GM12864 (cell line): ENCODE measurements at regions not wholly inside any gene's neighbourhood (a gene's known extent, or its start where the extent isn't known, plus 50 kb on each side); places are given as distances from the start of the nearest gene placed in this dataset.
"Not testable (repeated sequence)": the region's sequence is repeated elsewhere in the genome, so short reads cannot be mapped to it uniquely, and the experiment has no call there.

Experiments used
- DNase-seq: peaks from one replicate; pipeline ENCODE4 v3.0.0-alpha.2; 2011; ENCODE audit warnings: low read depth
- H3K4me3 ChIP-seq: 2 replicates; pipeline ENCODE4 v1.5.1; 2011; ENCODE audit warnings: mild to moderate bottlenecking, low read depth, low read length, control low read depth
- CTCF ChIP-seq: IDR thresholded peaks from 2 replicates; pipeline ENCODE4 v1.5.1; 2011; ENCODE audit warnings: low read depth, mild to moderate bottlenecking, moderate library complexity, low read length, control low read depth, inconsistent platforms; ENCODE audit errors: missing control alignments

DNA sequence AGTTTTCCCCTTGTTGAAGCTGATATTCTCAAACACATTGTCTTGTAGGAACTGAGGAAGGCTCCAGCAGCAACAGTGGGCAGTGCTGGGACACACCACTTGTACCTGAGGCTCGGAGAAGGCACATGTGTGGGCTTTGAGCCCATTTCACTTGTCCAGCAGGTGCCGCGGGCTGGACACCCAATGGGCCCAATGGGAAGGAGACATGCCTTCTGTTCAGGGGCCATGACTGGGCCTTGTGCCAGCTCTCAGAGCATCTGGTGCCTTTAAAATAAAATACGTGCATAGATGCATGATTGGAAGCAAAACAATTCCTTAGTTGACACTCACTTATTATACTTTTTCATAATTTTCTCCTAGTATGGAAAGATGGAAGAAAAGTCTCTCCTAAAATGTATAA, 334.2 kb downstream of the KLF13 start:
- no peak for DNase-seq
- no peak overlapping the region for H3K4me3 ChIP-seq
- no peak for TF ChIP-seq CTCF

DNA sequence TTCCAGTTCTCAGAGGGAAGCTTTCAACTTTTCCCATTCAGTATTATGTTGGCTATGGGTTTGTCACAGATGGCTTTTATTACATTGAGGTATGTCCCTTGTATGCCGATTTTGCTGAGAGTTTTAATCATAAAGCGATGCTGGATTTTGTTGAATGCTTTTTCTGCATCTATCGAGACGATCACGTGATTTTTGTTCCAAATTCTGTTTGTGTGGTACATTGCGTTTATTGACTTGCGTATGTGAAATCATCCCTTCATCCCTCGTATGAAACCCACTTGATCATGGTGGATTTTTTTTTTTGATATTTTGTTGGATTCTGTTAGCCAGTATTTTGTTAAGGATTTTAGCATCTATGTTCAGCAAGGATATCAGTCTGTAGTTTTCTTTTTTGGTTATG, 339.1 kb downstream of the KLF13 start:
- DNase-seq, H3K4me3 ChIP-seq: not testable (repeated sequence)

DNA sequence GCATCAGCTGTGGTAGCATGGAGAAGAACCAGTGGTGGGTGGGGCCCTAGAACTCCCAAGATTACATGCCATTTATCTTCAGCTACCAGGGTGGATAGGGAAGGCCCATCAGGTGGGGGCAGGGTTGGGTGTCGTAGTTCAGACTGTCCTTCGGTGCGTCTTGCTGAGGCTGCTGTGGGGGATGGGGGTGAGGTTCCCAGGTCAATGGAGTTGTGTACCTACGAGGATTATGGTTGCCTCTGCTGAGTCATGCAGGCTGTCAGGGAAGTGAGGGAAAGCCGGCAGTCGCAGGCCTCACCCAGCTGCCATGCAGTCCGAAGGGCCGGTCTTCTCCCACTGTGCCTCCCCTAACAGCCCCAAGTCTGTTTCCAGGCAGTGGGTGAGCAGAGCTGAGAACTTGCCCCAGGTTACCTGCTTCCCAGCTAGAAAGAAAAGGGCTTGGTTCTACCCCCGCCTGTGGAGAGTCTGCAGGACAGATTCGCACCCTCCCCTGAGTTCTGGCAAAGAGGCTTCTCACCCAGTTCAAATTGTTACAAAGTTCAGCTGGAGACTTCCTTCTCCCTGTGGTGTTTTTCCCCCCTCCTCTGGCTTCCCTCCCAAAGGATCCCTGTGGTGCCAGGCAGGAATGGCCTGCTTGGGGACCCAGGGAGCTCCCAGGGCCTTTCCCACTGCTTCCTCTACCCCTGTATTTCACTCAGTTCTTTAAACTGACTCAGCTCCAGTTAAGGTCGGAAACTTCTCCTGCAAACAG, 342.7 kb downstream of the KLF13 start:
- not testable (repeated sequence) for H3K4me3 ChIP-seq

DNA sequence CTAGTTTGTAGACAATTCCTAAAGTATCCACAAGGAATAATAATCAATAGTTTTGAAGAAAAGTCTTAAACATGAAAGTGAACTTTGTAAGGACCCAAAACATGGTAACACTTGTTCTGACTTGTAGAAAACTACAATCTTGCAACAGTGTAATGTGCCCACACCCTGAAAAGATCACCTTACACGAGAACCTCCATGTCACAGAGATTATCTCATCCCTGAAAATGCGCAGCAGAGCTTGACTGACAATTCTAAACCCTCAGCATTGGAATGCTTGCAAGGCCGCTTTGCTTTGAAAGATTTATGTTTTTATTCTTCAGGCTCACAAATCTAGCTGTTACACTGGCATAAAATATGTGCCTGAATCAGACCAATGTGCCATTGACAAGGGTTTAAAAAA, 346.6 kb downstream of the KLF13 start:
- H3K4me3 ChIP-seq, DNase-seq: not testable (repeated sequence)

More for the DNA sequence above, 342.7 kb downstream of the KLF13 start:
- not testable (repeated sequence) for DNase-seq

DNA sequence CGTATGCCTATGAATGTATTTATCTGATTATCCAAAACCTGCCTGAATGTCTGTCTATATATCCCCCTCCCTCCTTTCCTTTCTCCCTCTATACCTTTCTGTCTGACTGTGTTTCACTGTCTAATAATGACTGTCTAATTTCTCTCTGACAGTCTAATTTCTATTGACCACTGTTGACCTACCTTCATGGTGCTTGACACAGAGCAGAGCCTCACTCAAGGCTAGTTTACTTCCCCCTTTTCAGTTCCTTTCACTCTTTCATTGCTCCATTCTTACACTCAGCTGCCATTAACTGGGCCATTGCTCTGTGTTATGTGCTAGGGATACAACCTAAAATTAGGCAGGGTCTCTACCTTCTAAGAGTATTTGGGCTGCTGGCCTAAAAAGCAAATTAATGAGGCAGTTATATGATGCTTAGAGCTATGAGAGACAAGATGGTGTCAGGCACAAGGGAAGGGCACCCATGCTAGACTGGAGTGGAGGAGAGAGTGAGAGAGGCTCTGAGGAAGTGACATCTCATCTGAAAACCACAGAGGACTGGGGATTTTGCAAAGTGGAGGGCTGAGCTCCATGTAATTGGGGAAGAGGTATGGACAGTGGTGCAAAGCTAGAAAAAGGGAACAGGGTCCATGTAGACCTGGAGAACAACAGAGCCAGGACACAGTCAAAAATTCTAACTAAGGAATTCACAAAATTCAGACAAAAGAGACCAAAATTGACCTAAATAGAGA, 348.6 kb upstream of the CHRNA7 start:
- not testable (repeated sequence) for DNase-seq

GRCh38 chr15:31687088-31687487, 343.2 kb upstream of the CHRNA7 start:
- not testable (repeated sequence) for DNase-seq

More for the DNA sequence above, 348.6 kb upstream of the CHRNA7 start:
- not testable (repeated sequence) for H3K4me3 ChIP-seq

GRCh38 chr15:31696509-31696908, 333.8 kb upstream of the CHRNA7 start:
- not testable (repeated sequence) for H3K4me3 ChIP-seq, DNase-seq

More at GRCh38 chr15:31687088-31687487, 343.2 kb upstream of the CHRNA7 start:
- H3K4me3 ChIP-seq: not testable (repeated sequence)

DNA sequence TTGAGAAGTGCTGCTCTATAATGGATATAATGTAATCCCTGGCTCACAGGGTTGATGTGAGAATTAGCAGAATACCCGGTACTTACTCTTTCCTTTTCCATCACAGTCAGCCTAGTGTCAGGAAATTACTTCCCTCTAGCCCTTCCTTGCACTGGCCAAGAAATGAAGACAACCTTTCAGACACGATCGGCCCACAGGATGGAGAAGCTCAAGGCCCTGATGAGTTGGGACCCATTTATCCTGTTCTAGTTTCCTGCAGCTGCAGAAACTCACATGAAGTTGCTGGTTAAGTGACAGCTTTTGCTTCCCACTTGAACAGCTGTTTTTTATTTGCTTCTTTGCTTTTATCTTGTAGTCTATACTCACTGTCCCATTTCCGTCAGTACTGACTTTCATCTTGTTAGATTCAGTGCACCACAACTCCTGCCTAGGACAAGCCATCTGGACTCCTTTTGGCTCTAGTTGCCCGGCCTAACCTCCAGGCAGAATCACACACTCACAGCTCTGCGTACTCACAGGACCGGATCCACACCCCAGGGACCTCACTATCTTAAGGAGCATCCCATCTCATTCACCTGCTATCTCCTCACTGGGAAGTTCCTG, 325.1 kb upstream of the CHRNA7 start:
- DNase-seq: not testable (repeated sequence)

DNA sequence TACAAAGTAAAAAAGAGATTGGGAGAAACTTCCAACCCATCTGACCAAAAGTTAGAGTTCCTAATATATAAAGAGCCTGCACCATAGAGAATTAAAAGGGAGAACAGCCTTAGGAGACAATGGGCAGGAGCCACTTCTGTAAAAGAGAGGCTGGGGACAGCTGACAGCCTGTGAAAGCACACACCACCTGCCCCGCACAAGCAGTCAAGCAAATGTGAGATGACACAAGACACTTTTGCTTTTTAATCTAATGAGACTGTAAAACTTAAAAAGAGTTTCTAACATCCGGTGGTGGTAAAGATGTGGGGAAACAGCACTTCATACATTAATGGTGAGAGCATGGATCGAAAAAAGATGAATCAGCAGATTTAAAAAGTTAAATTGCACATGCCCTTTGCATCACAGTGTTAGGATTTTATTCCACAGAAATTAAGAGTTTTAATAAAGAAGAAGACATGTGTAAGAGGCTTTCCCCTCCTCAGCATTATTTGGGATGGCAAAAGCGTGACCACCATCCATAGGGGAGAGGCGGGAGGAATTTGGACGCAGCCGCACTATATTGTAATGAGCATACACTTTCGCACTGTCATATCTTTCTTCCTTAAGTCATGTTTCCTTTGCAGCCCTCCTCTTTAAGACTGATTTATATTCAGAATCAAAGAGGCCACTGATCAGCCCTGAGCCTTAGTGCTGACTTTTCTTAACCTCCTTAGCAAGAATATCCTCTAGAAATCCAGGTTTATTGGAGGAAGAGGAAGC, 322.2 kb upstream of the CHRNA7 start:
- DNase-seq, H3K4me3 ChIP-seq: not testable (repeated sequence)

More for the DNA sequence above, 325.1 kb upstream of the CHRNA7 start:
- not testable (repeated sequence) for H3K4me3 ChIP-seq

DNA sequence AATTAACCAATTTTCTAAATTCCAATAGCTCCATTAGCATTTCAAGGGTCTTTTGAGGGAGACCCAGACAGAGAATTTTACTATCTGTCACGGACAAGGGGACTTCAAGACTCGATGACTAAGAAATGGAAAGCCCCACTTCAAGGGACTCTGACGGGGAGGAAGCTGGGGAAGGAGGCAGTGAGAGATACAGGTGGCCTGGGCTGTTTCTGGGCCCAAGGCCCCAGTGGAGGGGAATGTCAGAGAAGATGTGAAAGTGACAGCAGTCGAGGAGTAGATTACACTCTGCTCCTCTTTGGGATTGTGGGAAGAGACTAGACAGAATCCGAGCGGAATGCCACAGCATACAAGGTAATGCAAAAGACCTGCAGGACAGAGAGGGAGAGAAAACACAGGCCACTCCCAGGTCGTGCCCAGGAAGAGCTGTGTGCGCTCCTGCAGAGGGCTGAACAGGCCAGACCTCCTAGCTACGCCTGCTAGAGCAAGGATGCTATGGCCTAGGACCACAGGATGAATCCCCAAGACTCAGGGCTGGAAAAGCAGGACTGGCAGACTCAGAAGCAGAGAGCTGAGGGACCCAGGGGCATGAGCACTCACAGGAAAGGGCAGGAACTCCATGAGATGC, 321.5 kb upstream of the CHRNA7 start:
- DNase-seq, H3K4me3 ChIP-seq: not testable (repeated sequence)

GRCh38 chr15:31709479-31709878, 320.8 kb upstream of the CHRNA7 start:
- DNase-seq, H3K4me3 ChIP-seq: not testable (repeated sequence)

DNA sequence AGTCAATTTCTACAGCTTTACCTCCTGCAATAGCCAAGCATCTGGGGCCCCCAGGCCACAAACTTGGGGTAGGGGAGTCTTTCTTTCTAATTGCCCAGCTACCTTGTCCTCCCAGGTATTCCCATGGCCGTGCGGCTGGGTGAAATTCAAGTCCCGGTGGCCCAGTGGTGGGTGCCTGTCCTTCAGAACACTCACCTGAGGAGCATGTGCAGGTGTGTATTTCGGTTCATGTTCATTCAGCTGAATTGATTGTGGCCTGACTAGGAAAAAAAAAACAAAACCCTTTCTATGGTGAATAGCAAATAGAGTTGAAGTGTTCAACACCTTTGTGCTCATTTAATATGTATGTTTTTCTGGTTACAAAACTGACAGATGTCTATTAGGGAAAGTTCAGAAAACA, 319.5 kb upstream of the CHRNA7 start:
- H3K4me3 ChIP-seq, DNase-seq: not testable (repeated sequence)

GRCh38 chr15:31715208-31715607, 315.1 kb upstream of the CHRNA7 start:
- not testable (repeated sequence) for DNase-seq, H3K4me3 ChIP-seq

DNA sequence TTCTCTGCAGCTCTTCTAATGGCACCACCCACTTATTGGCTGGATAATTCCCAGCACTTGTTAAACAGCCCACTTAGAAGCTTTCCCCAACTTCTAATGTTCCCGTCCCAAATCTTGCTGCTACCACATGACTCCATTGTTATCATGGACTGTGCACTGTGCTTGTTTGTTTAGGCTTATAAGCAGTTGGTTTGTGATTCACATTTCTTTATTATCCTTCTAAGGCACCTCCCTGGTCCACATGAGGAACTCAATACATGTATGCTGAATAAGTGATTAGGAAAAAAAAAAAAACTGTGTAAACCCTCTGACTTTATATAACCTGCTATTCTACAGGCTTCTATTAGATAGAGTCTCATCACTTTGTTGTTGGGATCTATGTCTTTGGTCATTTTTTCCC, 311.7 kb upstream of the CHRNA7 start:
- DNase-seq, H3K4me3 ChIP-seq: not testable (repeated sequence)

DNA sequence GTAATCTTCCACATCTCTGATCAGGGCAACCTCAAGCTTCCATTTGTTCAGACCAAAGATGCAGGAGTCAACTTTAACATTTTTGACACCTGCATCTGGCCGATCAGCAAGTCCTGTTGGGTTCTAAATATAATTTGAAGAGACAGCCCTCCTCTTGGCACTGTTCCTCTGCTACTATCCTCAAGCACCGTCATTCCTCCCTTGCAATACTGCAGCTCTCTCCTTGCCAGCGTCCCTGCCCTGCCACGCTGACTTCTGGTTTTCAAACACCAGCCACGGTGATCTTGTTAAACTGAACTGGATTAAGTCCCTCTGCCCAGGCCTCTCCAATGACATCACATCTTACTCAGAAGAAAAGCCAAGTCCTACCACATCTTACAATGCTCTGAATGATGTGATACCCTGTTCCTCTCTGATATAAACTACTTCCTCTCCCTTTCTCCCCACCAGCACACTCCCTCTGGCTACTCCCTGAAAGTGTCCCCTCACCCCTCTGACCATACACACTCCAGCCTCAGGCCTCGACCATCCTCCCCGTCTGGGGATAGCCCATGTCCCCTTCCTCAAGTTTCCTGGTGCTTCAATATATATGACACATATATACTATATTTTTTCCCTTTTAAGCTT, 310.8 kb upstream of the CHRNA7 start:
- not testable (repeated sequence) for DNase-seq

DNA sequence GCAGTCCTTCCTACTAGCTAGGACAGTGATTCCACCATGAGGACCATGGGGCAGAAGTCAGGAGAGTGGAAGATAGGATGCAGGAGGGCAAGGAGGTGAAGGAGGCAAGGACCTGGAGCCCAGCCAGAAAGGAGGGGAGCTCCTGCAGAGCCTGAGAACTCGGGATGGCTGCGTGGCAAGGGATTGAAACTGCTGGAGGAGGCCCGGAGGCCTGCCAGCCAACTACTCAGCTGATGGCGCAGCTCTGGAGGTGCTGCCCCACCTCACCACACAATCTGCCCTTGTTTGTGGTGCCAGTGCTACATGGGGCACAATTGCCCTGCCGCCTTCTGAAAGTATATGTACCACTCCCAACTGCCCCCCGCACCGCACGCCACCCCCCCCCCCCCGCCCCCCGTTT, 307.3 kb upstream of the CHRNA7 start:
- DNase-seq: not testable (repeated sequence)

More for the DNA sequence above, 310.8 kb upstream of the CHRNA7 start:
- not testable (repeated sequence) for H3K4me3 ChIP-seq

DNA sequence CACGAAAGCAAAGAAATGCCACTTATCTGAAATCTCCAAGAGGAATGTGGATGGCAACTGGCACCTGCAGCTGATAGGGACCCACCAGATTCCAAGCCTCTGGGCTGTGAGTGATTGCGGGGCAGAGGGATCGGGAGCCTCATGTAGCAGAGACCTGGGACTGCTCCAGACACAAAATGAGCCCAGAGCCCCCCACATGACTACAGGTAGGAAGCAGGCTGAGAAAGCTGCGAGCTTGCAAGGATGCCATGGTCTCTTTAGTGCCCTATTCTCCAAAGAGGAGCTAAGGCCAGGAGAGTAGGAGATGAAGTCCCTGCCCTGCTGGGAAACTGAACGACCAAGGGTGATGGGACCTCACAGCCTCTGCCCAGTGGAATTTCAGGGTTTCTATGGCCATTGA, 305.4 kb upstream of the CHRNA7 start:
- H3K4me3 ChIP-seq, DNase-seq: not testable (repeated sequence)

More for the DNA sequence above, 307.3 kb upstream of the CHRNA7 start:
- H3K4me3 ChIP-seq: not testable (repeated sequence)
